ENCODE measurements at regions not wholly inside any gene's neighbourhood (a gene's known extent, or its start where the extent isn't known, plus 50 kb on each side); places are given as distances from the start of the nearest gene placed in this dataset.

- TF ChIP-seq POLR2AphosphoS5 (IDR thresholded peaks at IDR 0.05) (no peak), POLR2A (IDR thresholded peaks at IDR 0.05) (no peak), CTCF (IDR thresholded peaks at IDR 0.05) (no peak)
- Histone ChIP-seq H3K27me3 (no peaks in the 10 kb centered on the region), H3K36me3 (no peaks in the 10 kb centered on the region), H3K4me1 (no peaks in the 10 kb centered on the region), H3K4me3 (no peak overlapping the region), H3K9me3 (no peaks in the 10 kb centered on the region), H3K27ac (no peak overlapping the region)
- intact Hi-C loops (cut with DNase I; ENCODE audit: low total_unique reads), result no loop called here
- no peak for DNase-seq (ENCODE audit: low spot score in 2 of 2)
Measured at GRCh38 chr15:79524531-79524930, 92.4 kb downstream of the MINAR1 start.

DNA sequence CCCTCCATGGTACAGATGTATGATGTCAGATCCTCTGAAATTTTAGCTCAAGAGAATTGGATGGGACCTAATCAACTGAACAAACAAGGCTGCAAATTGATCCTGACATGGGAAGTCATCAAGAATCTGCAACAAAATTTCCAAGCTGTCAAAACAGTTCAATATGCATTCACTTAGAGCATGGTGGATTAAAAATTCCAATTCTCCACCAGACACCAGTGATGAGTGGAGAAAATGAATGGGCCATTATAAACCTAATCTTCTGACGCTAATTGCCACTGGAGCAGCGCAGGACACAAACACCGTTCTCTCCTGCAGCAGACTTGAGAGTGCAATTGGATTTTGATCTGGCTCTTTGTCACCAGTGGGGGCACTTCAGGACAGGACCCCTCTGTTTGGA lies 94.2 kb downstream of the MINAR1 start:
- H3K4me1 ChIP-seq, result no peaks in the 10 kb centered on the region
- intact Hi-C loops (cut with DNase I; ENCODE audit: low total_unique reads), result no loop called here
- no peak for DNase-seq (ENCODE audit: low spot score in 2 of 2)
- no peak for TF ChIP-seq POLR2AphosphoS5 (IDR thresholded peaks at IDR 0.05)
- no peak for TF ChIP-seq POLR2A (IDR thresholded peaks at IDR 0.05)
- TF ChIP-seq CTCF (IDR thresholded peaks at IDR 0.05), result no peak
- no peaks in the 10 kb centered on the region for H3K9me3 ChIP-seq
- H3K36me3 ChIP-seq, result no peaks in the 10 kb centered on the region
- no peak overlapping the region for H3K4me3 ChIP-seq
- no peak overlapping the region for H3K27ac ChIP-seq
- H3K27me3 ChIP-seq, result no peaks in the 10 kb centered on the region

DNA sequence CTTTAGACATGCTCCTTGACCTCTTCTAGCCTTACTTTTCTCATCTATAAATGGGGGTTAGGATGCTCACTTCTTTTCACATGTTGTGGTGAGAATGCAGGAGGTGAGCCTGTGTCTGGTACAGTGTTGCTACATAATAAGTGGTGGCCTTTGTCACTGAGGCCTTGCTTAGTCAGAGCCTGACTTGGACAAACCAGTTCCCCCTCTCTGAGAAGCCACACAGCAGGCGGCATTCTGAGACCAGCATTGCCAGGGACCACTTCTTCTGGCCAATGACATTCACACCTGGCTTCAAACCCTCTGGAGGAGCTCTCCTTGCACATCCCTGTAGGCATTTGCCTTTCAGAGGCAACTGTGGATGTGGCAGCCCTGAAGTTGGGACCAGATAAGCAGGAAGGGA lies 95.7 kb downstream of the MINAR1 start:
- DNase-seq (ENCODE audit: low spot score in 2 of 2), result no peak
- Histone ChIP-seq H3K27me3 (no peaks in the 10 kb centered on the region), H3K9me3 (no peaks in the 10 kb centered on the region), H3K4me3 (no peak overlapping the region), H3K27ac (no peak overlapping the region), H3K4me1 (no peaks in the 10 kb centered on the region), H3K36me3 (no peaks in the 10 kb centered on the region)
- intact Hi-C loops (cut with DNase I; ENCODE audit: low total_unique reads), result no loop called here
- no peak for TF ChIP-seq CTCF (IDR thresholded peaks at IDR 0.05)
- no peak for TF ChIP-seq POLR2AphosphoS5 (IDR thresholded peaks at IDR 0.05)
- TF ChIP-seq POLR2A (IDR thresholded peaks at IDR 0.05), result no peak

DNA sequence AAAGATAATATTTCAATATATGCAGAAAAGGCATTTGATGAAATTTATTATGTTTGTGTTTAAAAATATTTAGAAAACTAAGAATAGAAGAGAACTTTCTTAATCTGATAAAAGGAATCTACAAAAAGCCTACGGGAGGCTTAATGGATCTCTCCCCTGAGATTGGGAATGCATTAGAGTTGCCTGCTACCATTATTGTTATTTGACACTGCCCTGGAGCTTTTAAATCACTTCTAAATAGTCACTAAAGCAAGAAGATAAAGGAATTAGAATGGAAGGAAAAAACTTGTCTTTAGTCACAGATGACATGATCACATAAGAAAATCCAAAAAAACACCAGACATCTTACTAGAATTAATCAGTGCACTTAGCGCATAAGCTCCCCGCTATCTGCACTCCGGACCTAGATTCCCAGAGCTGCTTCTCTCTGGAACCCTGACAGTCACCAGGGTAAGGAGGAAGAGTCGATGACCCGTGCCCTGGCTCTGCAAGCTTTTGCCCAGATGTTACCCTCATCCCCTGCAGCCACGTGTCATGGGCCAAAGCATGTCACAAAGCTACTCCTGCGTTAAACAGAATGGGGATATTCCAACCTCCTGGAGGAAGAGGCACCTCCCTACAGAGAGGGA lies 97.1 kb downstream of the MINAR1 start:
- intact Hi-C loops (cut with DNase I; ENCODE audit: low total_unique reads), result no loop called here
- no peaks in the 10 kb centered on the region for H3K4me1 ChIP-seq
- no peaks in the 10 kb centered on the region for H3K27me3 ChIP-seq
- no peak for DNase-seq (ENCODE audit: low spot score in 2 of 2)
- no peaks in the 10 kb centered on the region for H3K36me3 ChIP-seq
- no peak for TF ChIP-seq POLR2A (IDR thresholded peaks at IDR 0.05)
- TF ChIP-seq POLR2AphosphoS5 (IDR thresholded peaks at IDR 0.05), result no peak
- TF ChIP-seq CTCF (IDR thresholded peaks at IDR 0.05), result no peak
- H3K9me3 ChIP-seq, result no peaks in the 10 kb centered on the region
- H3K4me3 ChIP-seq, result no peak overlapping the region
- H3K27ac ChIP-seq, result no peak overlapping the region

- no peak for TF ChIP-seq CTCF (IDR thresholded peaks at IDR 0.05)
- no peak for TF ChIP-seq POLR2AphosphoS5 (IDR thresholded peaks at IDR 0.05)
- no peak for TF ChIP-seq POLR2A (IDR thresholded peaks at IDR 0.05)
- no peaks in the 10 kb centered on the region for H3K9me3 ChIP-seq
- no peak for DNase-seq (ENCODE audit: low spot score in 2 of 2)
- H3K4me1 ChIP-seq, result no peaks in the 10 kb centered on the region
- no peaks in the 10 kb centered on the region for H3K36me3 ChIP-seq
- no peak overlapping the region for H3K27ac ChIP-seq
- no peaks in the 10 kb centered on the region for H3K27me3 ChIP-seq
- intact Hi-C loops (cut with DNase I; ENCODE audit: low total_unique reads), result no loop called here
- H3K4me3 ChIP-seq, result no peak overlapping the region
Measured at GRCh38 chr15:79535536-79535935, 103.4 kb downstream of the MINAR1 start.
